NCI-H82 (cell line): ENCODE measurements at regions not wholly inside any gene's neighbourhood (a gene's known extent, or its start where the extent isn't known, plus 50 kb on each side); places are given as distances from the start of the nearest gene placed in this dataset.

Experiments
- DNase-seq: peaks from one replicate; lab custom pipeline; 2025; lab: John Stamatoyannopoulos, UW

DNA sequence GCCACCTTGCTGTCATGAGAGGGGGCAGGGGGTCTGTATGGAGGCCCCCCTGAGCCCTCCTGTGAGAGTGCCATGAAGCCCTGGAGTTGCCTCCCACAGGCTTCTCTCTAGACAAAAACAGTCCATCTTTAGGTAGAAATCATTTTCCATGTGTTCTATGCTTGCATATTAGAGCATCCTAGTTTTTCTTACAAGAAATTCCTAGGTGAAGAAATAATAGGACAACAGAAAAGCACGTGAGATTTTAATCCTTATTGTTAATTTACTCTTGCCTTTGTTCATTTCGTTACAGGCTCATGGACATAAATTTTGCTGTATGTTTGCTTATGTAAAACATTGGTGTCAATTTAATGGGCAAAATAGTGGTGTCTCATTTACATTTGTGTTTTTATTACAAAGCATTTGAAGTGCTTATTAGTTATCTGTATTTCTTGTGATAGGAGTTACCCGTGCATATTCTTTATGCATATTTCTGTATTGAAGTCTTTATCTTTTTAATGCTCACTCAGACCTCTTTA lies 336.9 kb upstream of the RAB6C start:
- DNase-seq = no peak

DNA sequence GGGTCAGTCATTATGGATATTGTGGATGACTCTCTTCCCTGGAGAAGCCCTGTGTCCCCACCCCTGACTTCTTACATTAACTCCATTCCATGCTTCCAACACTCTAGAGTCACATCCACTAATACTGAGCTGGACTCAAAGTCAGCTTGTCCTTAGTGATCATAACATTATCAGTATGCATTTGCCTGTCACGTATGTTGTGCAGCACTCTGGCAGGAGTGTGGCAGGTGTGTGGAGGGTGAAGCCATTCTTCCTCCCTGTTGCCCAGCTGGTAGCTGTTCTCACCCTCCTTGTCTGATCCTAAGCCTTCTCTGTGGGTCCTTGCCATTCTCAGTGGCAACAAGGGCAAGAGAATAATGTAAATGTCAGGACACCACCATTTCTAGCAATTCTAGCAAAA lies 334.1 kb upstream of the RAB6C start:
- no peak for DNase-seq

DNA sequence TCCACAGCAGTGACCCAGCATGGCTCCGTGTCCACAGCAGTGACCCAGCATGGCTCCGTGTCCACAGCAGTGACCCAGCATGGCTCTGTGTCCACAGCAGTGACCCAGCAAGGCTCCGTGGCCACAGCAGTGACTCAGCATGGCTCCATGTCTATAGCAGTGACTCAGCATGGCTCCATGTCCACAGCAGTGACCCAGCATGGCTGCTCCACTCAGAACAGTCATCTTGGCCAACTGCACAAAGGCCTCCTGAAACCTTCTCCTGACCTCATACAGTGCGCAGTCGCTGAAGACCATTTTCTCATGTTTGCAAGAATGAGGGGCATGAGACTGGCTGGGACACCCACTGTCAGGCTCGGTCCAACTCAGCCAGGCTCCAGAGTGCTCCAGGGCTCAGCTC lies 333.4 kb upstream of the RAB6C start:
- DNase-seq = no peak

DNA sequence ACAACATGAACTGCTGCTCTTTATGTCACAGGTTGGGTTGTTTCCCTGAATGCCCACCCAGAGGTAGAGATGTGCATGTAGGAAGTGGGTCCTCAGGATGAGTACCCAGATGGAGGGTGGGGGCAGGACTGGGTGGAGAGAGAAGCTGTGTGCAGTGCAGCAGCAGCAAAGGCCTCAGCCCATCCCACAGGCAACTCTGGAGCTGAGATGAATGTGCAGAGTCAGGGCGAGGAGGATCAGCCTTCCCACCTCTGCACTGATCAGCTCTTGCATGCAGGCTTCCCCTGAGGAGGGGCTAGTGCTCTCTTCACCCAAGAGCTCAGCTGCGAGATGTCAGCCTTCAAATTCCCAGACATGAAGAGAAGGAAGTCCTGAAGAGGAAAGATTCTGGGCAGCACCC lies 326.2 kb upstream of the RAB6C start:
- no peak for DNase-seq

DNA sequence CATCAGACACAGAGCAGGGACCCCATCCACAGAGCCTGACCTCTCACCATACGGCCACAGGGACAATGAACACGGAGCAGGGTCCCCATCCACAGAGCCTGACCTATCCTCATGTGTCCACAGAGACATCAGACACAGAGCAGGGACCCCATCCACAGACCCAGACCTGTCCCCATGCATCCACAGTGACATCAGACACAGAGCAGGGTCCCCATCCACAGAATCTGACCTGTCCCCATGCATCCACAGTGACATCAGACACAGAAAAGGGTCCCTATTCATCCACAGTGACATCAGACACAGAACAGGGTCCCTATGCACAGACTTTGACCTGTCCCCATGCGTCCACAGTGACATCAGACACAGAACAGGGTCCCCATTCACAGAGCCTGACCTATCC lies 325.1 kb upstream of the RAB6C start:
- no peak for DNase-seq

DNA sequence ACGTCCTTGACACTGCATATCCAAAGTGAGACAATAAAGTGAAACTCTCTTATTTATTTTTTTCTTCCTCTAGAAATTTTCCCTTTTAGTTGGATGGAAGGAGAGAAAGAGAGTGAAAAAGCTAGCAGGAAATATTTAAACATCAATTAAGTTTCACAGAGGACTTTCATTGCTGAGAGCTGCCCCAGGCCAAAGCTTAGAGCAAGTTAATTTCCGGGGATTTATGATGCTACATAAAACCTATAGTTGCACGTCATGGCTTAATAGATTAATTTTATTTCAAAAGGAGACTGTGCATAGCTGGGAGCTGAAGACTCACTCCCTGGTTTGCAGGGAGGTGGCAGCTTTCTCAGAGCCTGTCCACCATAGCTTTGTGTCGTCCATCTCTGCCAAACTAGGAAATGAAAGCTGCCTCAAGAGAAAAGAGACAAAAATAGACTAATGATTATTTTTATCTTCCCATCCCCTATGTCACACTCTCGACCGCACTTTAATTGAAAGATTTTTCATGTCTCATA lies 323.3 kb upstream of the RAB6C start:
- DNase-seq = no peak

DNA sequence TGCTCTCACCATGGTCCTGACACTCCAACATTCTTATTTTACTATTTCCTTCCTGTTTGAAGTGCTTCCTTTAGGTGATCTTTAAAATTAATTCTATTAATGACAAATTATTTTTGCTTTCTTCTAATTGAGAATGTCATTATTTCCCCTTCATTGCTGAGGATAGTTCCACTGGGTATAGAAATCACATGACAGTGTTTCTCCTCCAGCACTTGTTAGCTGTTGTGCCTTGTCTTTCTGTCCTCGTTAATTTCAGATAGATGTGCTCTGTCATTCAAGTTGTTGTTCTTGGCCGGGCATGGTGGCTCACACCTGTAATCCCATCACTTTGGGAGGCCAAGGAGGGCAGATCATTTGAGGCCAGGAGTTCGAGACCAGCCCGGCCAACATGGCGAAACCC lies 321.0 kb upstream of the RAB6C start:
- DNase-seq = no peak

DNA sequence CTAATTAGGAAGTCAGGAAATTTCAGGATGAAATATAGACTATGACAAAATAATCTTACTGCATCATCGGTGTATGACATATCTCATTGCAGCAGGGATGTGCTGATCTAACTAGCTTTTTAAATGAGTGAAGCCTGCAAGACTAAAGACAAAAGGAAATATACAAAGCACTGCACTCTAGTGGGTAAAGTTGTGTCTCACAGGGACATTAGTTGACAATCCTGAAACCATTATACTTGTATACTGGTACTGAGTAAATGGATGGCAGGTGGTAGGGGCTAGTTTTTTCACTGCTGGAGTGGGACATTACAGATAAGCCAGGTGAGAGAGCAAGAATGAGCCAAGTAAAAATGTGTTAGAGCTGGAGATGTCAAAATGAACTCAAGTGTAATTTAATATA lies 317.5 kb upstream of the RAB6C start:
- DNase-seq = peak; percentile 9

DNA sequence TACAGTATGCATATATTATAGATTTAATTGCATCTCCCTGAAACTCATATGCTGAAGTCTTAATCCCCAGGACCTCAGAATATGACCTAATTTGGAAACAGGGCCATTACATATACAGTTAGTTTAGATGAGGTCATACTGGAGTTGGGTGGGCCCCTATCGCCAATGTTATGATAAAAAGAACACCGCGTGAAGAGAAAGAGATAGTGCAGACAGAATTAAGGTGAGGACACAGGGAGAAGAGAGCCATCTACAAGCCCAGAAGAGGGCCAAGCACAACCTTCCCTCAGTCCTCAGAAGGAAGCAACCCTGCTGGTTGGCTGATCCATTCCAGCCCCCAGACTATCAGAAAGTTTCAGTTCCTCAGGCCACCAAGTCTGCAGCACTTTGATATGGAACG lies 311.9 kb upstream of the RAB6C start:
- DNase-seq = no peak

DNA sequence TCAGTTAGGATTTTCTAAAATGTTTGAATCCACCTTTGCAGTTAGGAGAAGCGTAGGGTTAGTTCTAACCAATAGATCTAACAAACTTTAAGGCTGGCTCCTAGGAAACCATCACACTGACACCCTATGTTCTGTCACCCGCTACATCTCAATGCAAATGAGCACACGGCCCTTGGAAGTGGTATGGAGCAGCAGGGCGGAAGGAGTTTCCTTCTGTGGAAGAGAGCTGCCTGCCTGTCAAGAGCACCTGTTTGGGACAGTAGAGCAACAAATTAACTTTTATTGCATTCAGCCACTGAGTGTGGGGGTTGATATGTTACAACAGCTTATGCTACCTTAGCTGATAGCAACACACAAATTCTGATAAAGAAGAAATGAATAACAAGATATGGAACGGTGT lies 306.9 kb upstream of the RAB6C start:
- DNase-seq = no peak

DNA sequence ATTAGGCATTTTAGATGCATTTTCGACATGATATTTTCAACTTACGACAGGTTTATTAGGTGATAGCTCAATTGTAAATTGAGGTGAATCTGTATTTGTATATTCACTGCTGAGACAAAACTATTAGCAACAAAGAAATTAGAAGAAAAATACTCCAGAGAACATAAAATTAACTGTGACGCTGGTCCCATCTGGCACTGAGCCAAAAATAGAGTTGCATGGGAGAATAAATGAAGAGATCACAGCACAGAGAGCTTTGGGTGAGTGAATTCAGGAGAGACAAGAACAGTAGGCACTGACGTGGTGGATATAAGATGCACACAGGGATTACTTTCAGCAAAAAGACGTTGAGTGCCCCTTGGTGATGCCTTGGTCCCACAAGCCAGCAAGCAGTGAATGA lies 306.2 kb upstream of the RAB6C start:
- no peak for DNase-seq

DNA sequence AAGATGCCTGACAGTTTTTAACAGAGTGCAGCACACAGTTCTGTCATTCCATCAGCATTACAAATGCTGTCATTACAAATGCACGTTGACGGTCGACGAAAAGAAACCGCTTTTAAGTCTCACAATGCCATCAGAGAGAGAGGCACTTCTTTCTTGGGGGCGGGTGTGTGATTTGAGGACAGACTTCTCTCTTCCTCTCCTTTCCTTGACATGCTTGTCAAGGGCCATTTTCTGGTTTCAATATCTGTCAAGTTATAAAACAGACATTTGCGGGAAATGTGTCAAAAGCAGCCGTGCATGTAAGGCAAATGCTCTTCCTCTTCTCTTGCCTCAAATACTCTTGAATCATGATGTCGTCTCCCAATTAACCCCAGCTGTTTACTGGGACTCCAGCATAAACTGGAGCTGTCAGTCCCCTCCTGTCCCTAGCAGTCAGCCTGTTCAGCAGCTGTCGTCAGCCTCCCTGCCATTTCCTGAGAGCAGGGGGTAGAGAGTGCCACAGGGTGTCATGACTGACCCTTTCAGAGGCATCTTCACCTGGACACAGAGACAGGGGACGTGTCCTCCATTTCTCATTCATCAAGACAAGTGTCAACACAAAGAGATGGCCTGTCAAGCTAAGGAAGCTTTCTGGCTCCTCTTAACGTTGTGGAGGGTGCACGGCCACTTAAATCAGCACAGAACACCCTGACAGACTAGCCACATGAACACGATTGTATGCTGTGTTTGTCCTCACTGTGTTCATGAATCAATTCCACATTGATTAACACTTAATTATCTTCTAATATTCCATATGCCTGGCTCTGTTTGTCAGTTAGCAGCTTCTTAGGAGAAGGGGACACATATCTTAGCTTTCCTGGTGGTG lies 305.4 kb upstream of the RAB6C start:
- no peak for DNase-seq

DNA sequence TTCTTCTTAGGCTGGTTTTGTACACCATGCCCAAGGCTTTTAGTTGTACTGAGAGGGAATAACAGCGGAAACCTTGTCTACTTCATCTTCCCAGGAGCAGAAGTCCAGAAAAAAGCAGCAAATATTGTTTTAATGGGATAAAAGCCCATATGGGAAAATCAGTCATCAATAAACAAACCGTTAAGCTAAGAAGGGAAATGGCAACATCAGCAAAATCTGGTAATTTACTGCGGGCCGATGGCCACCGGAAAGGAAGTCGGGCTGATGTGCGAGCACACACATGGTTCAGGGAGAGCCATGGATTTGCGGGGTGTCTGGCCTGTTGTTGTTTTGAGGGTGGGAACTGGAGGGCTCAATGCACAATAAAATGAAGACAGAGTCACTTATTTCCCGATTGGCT lies 300.7 kb upstream of the RAB6C start:
- DNase-seq = no peak

DNA sequence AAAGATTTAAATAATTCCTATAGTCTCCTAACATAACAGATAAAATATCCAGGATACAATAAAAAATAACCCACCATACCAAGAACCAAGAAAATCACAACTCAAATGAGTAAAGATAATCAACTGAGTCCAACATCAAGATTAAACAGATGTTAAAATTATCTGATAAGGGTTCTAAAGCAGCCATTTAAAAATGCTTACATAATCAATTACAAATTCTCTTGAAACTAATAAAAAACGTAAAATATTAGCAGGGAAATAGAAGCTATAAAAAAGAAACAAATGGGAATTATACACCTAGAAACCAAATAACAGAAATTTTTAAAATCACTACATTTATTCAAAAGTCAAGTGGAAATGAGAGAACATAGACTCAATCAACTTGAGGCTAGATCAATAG lies 297.7 kb upstream of the RAB6C start:
- no peak for DNase-seq

DNA sequence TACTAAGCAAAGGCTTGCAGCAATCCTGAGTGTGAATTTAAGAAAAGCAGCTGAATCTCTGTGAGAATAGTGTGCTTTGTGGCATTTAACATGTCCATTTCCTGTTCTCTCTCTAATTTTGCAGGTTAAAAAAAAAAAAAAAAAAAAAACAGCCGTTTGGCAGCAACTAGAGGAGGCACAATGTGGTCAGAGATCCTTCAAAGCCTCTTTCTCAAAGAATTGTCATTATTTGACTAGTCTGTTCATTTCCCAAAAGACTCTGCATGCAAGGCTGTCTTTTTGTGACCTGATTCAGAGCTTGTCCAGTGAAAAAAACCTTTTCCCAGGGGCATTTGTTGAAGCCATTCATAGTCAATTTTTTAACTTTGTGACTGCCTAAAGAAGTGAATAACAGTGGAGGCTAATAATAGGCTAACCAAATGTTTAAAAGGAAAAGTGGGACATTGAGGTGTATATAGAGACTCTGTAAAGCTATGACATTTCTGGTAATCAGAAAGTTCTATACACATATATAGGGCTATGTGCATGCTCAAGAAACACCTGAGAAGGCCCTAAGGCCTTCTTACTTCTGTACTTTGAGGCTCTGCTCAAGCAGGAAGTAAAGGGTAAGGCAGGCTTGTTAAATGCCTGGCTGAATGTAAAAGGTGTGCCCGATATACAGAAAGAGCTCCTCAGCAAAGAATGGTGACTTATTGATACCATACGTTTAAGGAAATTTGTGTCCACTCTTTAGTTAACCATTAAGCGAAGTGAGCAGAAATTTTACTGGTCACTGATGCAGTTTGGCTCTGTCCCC lies 289.6 kb upstream of the RAB6C start:
- no peak for DNase-seq

DNA sequence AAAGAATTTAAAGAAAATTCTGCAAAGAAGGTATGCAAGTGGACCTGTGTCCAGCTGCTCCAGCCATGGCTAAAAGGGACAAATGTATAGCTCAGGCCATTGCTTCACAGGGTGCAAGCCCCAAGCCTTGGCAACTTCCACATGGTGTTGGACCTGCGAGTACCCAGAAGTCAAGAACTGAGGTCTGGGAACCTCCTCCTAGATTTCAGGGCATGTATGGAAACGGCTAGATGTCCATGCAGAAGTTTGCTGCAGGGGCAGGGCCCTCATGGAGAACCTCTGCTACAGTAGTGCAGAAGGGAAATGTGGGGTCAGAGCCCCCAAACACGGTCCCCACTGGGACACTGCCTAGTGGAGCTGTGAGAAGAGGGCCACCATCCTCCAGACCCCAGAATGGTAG lies 284.0 kb upstream of the RAB6C start:
- no peak for DNase-seq

DNA sequence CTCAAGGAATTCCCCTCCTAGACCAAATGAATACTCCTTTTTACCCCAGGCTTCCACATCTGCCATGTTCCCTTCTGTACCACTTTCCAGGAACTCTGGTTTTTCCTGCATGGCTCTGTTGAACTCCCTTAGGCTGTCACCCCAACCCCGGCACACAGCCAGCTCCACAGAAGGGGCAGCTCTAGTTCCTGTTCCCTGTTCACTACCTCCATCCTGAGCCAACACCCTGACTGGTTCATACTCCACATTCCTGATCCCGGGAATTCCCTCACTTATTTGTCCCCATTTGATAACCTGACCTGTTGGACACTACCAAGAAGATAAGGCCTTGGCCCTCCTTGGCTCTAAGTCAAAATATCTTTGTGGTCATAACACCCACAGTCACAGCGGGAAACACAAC lies 280.9 kb upstream of the RAB6C start:
- DNase-seq = no peak

DNA sequence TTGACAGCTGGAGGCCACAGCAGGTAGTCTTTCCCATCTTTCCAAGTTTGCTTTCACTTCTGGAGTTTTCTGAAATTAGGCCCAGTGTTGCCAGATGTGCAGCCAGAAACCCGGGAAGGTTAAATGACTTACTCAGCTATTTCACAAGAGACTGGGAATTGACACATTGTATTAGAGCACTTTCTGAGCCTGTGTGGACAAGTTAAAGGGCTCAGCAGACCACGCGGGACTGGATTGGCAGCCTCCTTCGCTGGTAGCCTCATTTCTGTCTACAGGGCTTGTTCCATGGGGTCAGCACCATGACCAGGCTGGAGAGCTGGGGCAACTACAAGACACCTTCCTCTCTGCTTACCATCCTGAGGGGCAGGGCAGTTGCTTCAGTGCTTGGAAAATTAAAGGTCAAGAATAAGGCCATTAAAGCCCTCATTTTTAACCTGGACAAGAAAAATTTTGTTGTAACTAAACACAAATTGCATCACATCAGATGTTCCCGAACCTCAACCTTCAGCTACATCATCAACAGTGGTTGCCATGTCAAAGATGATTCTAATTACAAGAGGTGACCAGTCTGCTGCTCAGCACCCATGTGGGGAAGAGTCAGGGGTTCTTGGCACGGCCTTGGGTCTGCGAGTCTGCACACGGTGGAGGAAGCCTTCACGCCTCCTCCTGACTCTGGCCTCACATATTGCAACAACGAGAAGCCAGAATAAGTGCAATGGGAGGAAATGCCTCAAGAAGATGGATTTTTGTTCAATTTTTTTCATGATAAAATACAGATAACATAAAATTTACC lies 279.5 kb upstream of the RAB6C start:
- no peak for DNase-seq

DNA sequence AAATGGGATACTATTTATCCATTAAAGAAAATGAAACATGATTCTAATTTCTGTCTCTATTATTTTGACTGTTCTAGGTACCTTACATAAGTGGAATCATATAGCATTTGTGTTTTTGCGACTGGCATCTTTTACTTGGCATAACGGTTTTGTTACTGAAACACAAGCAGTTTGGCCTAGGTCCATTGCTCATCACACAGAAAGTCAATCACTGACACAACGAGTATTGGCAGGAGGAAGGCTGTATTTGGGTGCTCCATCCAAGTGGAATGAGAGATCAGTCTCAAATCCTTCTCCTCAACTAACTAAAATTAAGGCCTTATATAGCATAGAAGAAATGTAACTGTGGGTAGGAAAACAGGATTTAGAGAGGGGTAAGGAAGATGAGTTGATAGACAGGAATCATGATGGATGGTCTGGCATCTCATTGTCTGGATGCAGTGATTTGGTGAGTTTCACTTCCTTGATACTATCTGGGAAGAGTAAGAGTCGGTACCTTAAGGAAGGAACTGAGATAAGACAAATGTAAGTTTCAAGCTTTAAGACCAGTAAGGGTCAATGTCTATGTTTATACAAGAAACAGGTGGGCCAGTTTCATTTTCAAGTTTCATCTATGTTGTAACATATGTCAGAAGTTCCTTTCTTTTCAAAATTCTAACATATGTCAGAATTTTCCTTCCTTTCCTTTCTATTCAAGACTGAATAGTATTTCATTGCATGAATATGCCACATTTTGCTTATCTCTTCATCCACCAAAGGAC lies 276.9 kb upstream of the RAB6C start:
- DNase-seq = no peak

DNA sequence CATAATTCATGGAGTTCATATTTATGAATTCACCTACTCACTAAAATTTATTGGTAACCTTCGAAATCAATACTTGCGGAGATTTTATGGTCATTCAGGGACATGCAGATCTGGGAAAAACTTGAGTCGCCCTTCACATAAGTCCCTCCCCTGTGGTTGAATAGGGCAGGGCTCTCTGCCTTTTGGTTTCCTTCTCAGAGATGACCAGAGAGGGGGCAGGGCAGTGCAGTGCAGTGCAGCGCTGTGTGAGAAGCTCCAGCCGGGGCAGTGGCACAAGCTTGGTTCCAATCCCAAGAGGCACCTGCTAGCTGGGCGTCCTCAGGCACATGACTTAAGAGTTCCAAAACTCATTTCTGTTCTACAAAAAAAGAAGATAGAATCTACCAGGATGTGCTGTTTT lies 274.4 kb upstream of the RAB6C start:
- no peak for DNase-seq

DNA sequence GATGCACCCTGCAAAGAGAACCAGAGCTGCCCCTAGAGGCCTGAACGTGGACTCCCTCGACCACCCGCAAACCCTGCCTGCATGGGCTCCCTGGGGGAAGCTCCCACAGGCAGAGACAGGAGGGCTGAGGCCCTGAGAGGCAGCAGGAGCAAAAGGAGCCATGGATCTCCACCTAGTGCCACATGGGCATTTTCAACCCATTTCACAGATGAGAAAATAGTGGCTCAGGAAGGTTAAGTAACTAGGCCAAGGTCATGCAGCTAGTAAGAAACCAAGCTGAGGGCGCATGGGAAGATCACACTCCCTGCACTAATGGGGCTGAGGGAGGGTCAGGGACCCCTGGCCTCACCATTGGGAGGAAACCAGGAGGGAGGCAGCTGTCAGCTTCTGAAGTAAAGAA lies 271.7 kb upstream of the RAB6C start:
- DNase-seq = no peak
